ENCODE measurements at regions not wholly inside any gene's neighbourhood (a gene's known extent, or its start where the extent isn't known, plus 50 kb on each side); places are given as distances from the start of the nearest gene placed in this dataset.

- no peak for DNase-seq (ENCODE audit: low read depth in 2 of 2)
Observed at GRCh38 chr6:54640911-54641310, 205.7 kb upstream of the FAM83B start.

GRCh38 chr6:54646069-54646950 is 200.3 kb upstream of the FAM83B start:
- DNase-seq (ENCODE audit: low read depth in 2 of 2), result no peak

DNA sequence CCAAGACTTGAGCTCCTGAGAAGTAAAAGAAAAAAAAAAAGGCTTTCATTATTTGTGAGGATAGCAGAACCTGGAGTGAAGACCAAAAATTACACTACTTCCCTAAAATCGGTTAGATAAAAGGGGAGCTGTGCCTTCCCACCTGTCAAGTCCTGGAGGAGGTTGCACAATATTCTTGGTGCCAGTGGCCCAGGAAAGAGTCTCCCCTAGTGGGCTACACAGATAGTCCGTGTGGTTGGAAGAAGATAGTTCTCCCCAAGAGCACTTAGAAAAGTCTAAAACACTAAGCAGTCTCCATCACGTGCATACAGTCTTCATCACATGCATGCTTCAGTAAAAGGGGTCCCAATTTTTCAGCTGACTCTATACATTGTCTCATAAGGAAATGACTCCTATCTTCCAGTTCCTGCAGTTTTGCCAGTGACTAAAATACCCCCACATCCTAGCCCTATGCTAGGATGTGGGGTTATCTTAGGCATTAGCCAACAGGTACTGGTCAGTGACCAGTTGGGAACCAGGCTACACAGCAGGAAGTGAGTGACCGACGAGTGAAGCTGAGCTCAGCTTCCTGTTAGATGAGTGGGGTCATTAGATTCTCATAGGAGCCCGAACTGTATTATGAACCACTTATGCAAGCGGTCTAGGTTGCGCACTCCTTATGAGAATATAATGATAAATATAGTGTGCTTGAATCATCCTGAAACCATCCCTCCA is 199.5 kb upstream of the FAM83B start:
- DNase-seq (ENCODE audit: low read depth in 2 of 2), result no peak

DNA sequence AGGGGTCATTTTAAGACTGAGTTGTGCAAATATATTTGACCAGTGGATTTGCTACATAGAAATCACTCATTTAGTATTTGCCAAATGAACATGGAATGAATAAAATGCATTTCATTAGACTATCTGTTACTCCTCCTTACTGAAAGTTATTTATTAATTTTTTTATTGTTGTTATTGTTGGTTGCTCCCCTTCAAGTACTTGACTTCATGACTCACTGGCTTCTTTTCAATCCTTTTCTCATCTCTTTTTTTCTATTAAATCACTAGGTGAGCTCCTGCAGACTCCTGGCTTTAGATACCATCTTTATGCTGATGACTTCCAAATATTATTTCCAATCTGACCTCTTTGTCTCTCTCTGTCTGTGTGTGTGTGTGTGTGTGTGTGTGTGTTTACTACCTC is 192.2 kb upstream of the FAM83B start:
- DNase-seq (ENCODE audit: low read depth in 2 of 2), result no peak

GRCh38 chr6:54655162-54655561 is 191.4 kb upstream of the FAM83B start:
- DNase-seq (ENCODE audit: low read depth in 2 of 2), result no peak

DNA sequence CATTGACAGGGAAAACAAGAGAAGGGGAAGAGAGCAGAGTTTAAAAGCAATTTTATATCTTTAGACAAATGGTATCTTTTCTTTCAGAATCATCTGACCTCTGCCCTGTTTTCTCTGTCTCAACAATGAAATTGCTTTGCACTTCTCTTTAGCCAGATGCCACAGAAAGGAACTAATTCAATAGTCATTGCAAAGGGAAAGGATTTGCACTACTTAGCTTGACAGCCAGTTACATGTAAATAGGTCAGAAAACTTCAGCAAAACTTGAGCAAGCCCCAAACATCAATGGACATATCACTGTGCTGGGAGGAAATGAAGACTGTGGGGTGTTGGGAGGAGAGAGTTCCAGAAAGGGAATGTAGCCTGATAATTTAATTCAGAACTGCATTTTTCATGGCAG is 181.3 kb upstream of the FAM83B start:
- DNase-seq (ENCODE audit: low read depth in 2 of 2), result no peak

- no peak for DNase-seq (ENCODE audit: low read depth in 2 of 2)
Observed at GRCh38 chr6:54680531-54680930, 166.0 kb upstream of the FAM83B start.

DNA sequence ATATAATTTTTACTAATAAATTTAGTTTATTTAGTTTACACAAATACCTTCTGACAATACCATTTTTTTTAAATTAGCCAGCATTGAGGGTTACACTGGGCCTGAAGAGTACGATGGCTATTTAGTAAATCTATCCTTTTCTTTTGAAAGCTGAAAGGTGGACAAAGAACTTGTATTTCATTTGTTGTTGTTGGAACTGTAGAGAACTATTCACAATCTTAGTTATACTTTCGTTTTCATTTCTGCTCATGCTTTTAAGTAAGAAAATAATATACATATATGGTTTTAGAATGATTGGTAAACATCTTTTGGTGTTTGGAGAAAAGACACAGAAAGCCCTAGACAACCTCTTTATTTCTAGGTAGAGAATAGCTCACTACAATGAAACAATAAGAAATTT is 165.3 kb upstream of the FAM83B start:
- DNase-seq (ENCODE audit: low read depth in 2 of 2), result no peak

GRCh38 chr6:54681987-54682386 is 164.6 kb upstream of the FAM83B start:
- no peak for DNase-seq (ENCODE audit: low read depth in 2 of 2)

DNA sequence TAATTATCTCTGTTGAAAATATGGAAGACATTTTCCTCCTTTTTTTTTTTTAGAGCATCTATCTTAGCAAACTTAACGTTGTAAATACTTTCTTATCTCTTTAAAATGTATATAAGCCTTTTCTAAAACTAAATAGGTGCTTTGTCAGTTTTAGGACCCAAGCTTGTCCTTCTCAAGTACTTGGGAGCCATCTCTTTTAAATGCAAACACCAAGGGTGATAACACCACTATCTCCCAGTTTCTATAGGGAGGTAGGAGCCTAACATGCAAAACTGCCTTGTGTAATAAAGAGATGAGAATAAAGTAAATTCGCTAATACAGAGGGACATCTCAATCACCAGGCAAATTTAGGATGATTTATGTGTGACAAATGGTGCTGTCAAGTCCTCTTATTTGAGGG is 157.0 kb upstream of the FAM83B start:
- no peak for DNase-seq (ENCODE audit: low read depth in 2 of 2)

GRCh38 chr6:54690596-54690995 is 156.0 kb upstream of the FAM83B start:
- no peak for DNase-seq (ENCODE audit: low read depth in 2 of 2)

- DNase-seq (ENCODE audit: low read depth in 2 of 2), result no peak
Observed at GRCh38 chr6:54694928-54695532, 151.5 kb upstream of the FAM83B start.

DNA sequence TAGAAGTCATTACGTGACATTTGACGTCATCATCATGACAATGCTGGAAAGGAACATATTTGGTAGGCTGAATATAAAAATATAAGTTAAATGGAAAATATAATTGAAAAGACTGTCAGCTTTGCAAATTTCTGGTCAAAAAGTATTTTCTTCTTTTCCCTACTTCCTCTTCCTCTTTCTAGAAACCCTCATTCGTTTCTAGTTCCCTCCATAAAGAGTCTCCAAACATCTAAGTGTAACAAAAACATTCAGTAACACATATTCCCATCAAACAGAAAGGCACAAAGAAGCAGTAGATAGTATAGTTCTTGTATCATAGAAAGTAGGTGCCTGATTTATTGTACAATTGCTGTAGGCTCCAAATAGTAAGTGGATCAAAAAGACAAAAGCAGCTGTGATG is 150.8 kb upstream of the FAM83B start:
- DNase-seq (ENCODE audit: low read depth in 2 of 2), result no peak

DNA sequence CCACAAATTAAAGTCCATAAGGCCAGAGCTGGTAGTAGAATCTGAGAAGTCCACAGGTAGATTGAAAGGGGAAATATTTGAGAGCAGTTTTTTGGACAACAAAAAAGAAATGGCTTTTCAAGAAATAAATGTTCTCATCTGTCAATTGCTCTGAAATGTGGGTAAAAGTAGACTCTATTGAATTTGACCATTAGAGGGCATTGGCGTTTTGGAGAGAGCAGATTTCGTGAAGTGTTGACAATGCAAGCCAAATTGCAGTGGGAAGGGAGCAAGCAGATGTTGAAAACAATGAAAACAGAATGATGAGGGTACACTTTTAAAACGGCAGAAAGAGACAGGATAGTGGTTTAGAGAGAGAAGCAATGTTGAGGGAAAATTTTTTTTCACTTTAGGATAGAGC is 149.1 kb upstream of the FAM83B start:
- DNase-seq (ENCODE audit: low read depth in 2 of 2), result no peak

- DNase-seq (ENCODE audit: low read depth in 2 of 2), result no peak
Observed at GRCh38 chr6:54698974-54699373, 147.6 kb upstream of the FAM83B start.

- DNase-seq (ENCODE audit: low read depth in 2 of 2), result no peak
Observed at GRCh38 chr6:54700158-54700557, 146.4 kb upstream of the FAM83B start.

DNA sequence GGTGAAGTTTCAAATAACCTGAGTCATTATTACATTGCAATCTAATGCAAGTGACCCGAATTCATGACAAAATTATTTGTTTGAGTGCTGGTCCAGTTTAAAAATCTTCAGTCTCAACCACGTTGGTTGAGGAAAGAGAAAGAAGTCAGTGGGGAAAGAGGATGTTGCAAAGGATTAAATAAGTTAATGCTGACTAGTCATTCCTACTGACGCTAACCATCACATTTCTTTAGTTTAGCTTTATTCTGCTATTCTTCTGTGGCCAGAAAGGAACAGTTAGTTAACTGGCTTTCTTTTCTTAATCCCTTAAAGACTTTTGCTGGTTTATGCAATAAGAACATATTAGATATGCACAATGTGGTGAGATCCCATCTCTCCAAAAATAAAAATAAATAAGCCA is 143.8 kb upstream of the FAM83B start:
- no peak for DNase-seq (ENCODE audit: low read depth in 2 of 2)

- no peak for DNase-seq (ENCODE audit: low read depth in 2 of 2)
Observed at GRCh38 chr6:54706391-54706790, 140.2 kb upstream of the FAM83B start.

DNA sequence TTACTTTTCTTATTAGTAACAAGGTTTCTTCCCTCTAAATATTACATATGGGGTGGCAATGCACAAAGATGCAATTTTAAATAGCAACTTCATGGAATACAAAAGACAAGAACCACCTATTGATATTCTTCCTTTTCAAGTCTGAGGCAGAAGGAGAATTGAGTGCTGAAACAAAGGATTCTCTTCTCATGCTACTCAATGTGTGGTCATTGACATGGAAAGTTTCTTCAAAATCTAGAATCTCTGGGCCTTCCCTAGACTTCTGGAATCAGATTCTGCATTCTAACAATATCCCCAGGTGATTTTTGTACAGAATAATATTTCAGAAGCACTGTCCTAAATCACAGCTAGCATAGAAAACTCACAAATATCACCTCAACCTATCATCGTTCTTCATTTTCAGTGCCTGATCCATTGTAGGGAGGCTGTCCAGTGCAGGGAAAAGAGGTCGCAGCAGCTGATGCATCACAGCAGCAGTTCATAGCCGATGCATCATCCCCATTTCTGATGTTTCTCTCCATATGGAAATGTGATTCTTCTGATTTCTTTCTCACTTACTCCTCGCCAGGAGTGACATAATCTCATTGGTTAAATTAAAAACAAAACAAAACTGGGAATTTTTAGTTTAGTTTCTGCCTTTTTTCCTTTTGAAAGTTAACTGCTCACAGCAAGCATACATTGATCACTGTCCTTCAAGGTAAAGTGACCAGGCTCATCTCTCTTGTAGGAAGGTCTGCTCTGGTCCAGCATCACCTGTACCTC is 139.5 kb upstream of the FAM83B start:
- no peak for DNase-seq (ENCODE audit: low read depth in 2 of 2)

DNA sequence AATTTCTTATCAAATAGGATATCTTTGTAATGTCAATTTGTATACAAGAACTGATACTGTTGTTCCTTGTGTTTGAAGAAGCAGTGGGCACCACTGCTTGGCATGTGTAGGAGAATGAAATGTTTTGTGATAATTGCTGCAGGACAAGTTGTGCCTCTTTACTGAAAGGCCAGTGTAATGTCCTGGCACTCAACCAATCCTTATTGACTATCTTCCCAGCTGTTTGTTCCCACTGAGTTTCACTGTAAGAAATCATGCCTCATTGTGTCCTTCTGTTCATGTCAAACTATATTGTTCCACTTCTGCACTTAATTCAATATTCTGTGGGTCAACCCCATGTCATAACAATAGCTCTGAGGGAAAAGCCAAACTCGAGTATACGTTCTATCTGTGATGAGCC is 136.1 kb upstream of the FAM83B start:
- no peak for DNase-seq (ENCODE audit: low read depth in 2 of 2)

GRCh38 chr6:54716010-54716409 is 130.6 kb upstream of the FAM83B start:
- no peak for DNase-seq (ENCODE audit: low read depth in 2 of 2)

DNA sequence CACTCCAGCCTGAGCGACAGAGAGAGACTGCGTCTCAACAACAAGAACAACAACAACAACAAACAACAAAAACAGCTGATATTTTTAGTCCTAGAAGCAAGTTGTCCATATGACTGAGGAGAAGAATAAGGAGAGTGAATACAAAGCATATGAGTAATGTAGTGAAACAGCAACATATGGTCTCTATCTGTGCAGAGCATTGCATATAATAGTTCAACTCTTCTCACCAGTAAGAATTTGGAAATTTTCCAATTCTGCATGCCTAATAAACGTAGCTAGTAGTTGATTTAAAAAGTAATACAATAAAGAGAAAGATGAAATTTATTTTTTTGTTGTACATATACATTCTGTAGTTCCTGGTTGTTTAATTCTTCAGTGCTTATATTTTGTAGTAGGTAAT is 129.7 kb upstream of the FAM83B start:
- DNase-seq (ENCODE audit: low read depth in 2 of 2), result no peak

Measured in stimulated activated CD8-positive, alpha-beta memory T cell treated with anti-CD3 and anti-CD28 coated beads, Interleukin-7, amount 100 ng/mL, for 4 hours (primary cell).